NCI-H128 (cell line): ENCODE measurements at regions not wholly inside any gene's neighbourhood (a gene's known extent, or its start where the extent isn't known, plus 50 kb on each side); places are given as distances from the start of the nearest gene placed in this dataset.

Experiments
- DNase-seq: peaks from one replicate; lab custom pipeline; 2025; ENCODE audit not compliant: unreplicated experiment; lab: John Stamatoyannopoulos, UW

GRCh38 chr6:15780437-15780836 lies 117.6 kb upstream of the DTNBP1 start:
- no peak for DNase-seq

- DNase-seq = no peak
Measured at GRCh38 chr6:15779726-15780125, 116.9 kb upstream of the DTNBP1 start.

- no peak for DNase-seq
Measured at GRCh38 chr6:15776458-15776980, 113.7 kb upstream of the DTNBP1 start.

- no peak for DNase-seq
Measured at GRCh38 chr6:15775741-15776140, 112.9 kb upstream of the DTNBP1 start.

GRCh38 chr6:15775076-15775634 lies 112.3 kb upstream of the DTNBP1 start:
- no peak for DNase-seq

- no peak for DNase-seq
Measured at GRCh38 chr6:15773806-15774410, 111.1 kb upstream of the DTNBP1 start.

GRCh38 chr6:15770347-15771143 lies 107.7 kb upstream of the DTNBP1 start:
- DNase-seq = no peak

GRCh38 chr6:15769511-15770018 lies 106.7 kb upstream of the DTNBP1 start:
- DNase-seq = no peak

GRCh38 chr6:15768999-15769398 lies 106.2 kb upstream of the DTNBP1 start:
- DNase-seq = no peak

GRCh38 chr6:15763837-15764236 lies 101.0 kb upstream of the DTNBP1 start:
- no peak for DNase-seq

GRCh38 chr6:15763364-15763763 lies 100.5 kb upstream of the DTNBP1 start:
- DNase-seq = no peak

- no peak for DNase-seq
Measured at GRCh38 chr6:15761045-15761502, 98.2 kb upstream of the DTNBP1 start.

- DNase-seq = no peak
Measured at GRCh38 chr6:15758631-15759215, 95.9 kb upstream of the DTNBP1 start.

- DNase-seq = no peak
Measured at GRCh38 chr6:15755526-15755925, 92.7 kb upstream of the DTNBP1 start.

- DNase-seq = no peak
Measured at GRCh38 chr6:15754706-15755079, 91.9 kb upstream of the DTNBP1 start.

- no peak for DNase-seq
Measured at GRCh38 chr6:15754035-15754705, 91.3 kb upstream of the DTNBP1 start.

GRCh38 chr6:15752820-15753219 lies 90.0 kb upstream of the DTNBP1 start:
- DNase-seq = no peak

GRCh38 chr6:15751721-15752350 lies 89.0 kb upstream of the DTNBP1 start:
- no peak for DNase-seq

- no peak for DNase-seq
Measured at GRCh38 chr6:15748341-15748740, 85.5 kb upstream of the DTNBP1 start.

- DNase-seq = no peak
Measured at GRCh38 chr6:15747354-15747883, 84.6 kb upstream of the DTNBP1 start.
